HEK293T (cell line): ENCODE measurements at regions not wholly inside any gene's neighbourhood (a gene's known extent, or its start where the extent isn't known, plus 50 kb on each side); places are given as distances from the start of the nearest gene placed in this dataset.

ENCODE experiments used
- CTCF ChIA-PET: fragments of 350-600 bp; formaldehyde crosslinking; extraction: SDS; loops from one replicate; lab custom pipeline; 2021; ENCODE audit warnings: antibody characterized with exemption, inconsistent platforms; lab: Yijun Ruan, JAX
- POLR2A ChIA-PET: fragments of 350-600 bp; formaldehyde crosslinking; extraction: SDS; loops from one replicate; lab custom pipeline; 2020; ENCODE audit warnings: antibody characterized with exemption, inconsistent platforms; lab: Yijun Ruan, JAX
- DNase-seq: peaks from one replicate; pipeline ENCODE4 v3.0.0; 2012; ENCODE audit warnings: mixed read lengths; ENCODE audit errors: extremely low spot score
- ARNT ChIP-seq: fragments of 450-650 bp; IDR thresholded peaks from 2 replicates; pipeline ENCODE4 v1.6.1; 2017; ENCODE audit warnings: mild to moderate bottlenecking
- BHLHE40 ChIP-seq: fragments of 450-650 bp; IDR thresholded peaks from 2 replicates; pipeline ENCODE4 v1.6.1; 2016; ENCODE audit warnings: mild to moderate bottlenecking, moderate library complexity, borderline replicate concordance
- CTBP1 ChIP-seq: fragments of 450-650 bp; IDR thresholded peaks from 2 replicates; pipeline ENCODE4 v1.6.1; 2016; ENCODE audit warnings: borderline replicate concordance
- ELF4 ChIP-seq: fragments of 450-650 bp; IDR thresholded peaks from 2 replicates; pipeline ENCODE4 v1.6.1; 2017; ENCODE audit warnings: antibody characterized with exemption
- FOXA1 ChIP-seq: fragments of 450-650 bp; IDR thresholded peaks from 2 replicates; pipeline ENCODE4 v1.6.1; 2016; ENCODE audit warnings: mild to moderate bottlenecking
- FOXK2 ChIP-seq: fragments of 450-650 bp; IDR thresholded peaks from 2 replicates; pipeline ENCODE4 v1.6.1; 2016; ENCODE audit warnings: mild to moderate bottlenecking
- FOXM1 ChIP-seq: fragments of 450-650 bp; IDR thresholded peaks from 2 replicates; pipeline ENCODE4 v1.6.1; 2017; ENCODE audit warnings: mild to moderate bottlenecking, borderline replicate concordance
- HDGF ChIP-seq: fragments of 450-650 bp; IDR thresholded peaks from 2 replicates; pipeline ENCODE4 v1.6.1; 2017; ENCODE audit warnings: antibody characterized with exemption, borderline replicate concordance
- L3MBTL2 ChIP-seq: fragments of 450-650 bp; conservative IDR thresholded peaks from 2 replicates; pipeline ENCODE4 v1.6.1; 2016; ENCODE audit warnings: mild to moderate bottlenecking
- LEF1 ChIP-seq: fragments of 450-650 bp; IDR thresholded peaks from 2 replicates; pipeline ENCODE4 v1.6.1; 2017; ENCODE audit warnings: mild to moderate bottlenecking, borderline replicate concordance
- NFRKB ChIP-seq: fragments of 450-650 bp; IDR thresholded peaks from 2 replicates; pipeline ENCODE4 v1.6.1; 2016; ENCODE audit warnings: mild to moderate bottlenecking, moderate library complexity
- PKNOX1 ChIP-seq: fragments of 450-650 bp; IDR thresholded peaks from 2 replicates; pipeline ENCODE4 v1.6.1; 2016
- SP1 ChIP-seq: fragments of 450-650 bp; IDR thresholded peaks from 2 replicates; pipeline ENCODE4 v1.6.1; 2017
- SUZ12 ChIP-seq: fragments of 450-650 bp; IDR thresholded peaks from 2 replicates; pipeline ENCODE4 v1.6.1; 2016; ENCODE audit warnings: mild to moderate bottlenecking
- TARDBP ChIP-seq: fragments of 450-650 bp; IDR thresholded peaks from 2 replicates; pipeline ENCODE4 v1.6.1; 2016
- ZNF384 ChIP-seq: fragments of 450-650 bp; IDR thresholded peaks from 2 replicates; pipeline ENCODE4 v1.6.1; 2016

GRCh38 chr6:14929291-14929690 lies 316.6 kb upstream of the JARID2 start:
- DNase-seq = no peak
- ChIA-PET POLR2A (no interaction called here), CTCF (no interaction called here)

GRCh38 chr6:14930366-14930989 lies 315.4 kb upstream of the JARID2 start:
- TF ChIP-seq FOXA1 (no peak), FOXK2 (no peak), SP1 (no peak), TARDBP (no peak), BHLHE40 (no peak), LEF1 (no peak), HDGF (no peak), ZNF384 (no peak), PKNOX1 (no peak), CTBP1 (no peak)
- DNase-seq = no peak
- ChIA-PET CTCF (no interaction called here), POLR2A (no interaction called here)

More at GRCh38 chr6:14929291-14929690, 316.6 kb upstream of the JARID2 start:
- TF ChIP-seq BHLHE40 (no peak), NFRKB (no peak), ARNT (no peak)

- DNase-seq = no peak
- CTCF ChIA-PET = no interaction called here
- POLR2A ChIA-PET = no interaction called here
- no peak for TF ChIP-seq ELF4
- no peak for TF ChIP-seq ZNF384
- no peak for TF ChIP-seq FOXM1
- TF ChIP-seq BHLHE40 = no peak
- no peak for TF ChIP-seq FOXK2
- TF ChIP-seq TARDBP = no peak
- no peak for TF ChIP-seq FOXA1
- no peak for TF ChIP-seq LEF1
- no peak for TF ChIP-seq NFRKB
- TF ChIP-seq PKNOX1 = no peak
- TF ChIP-seq CTBP1 = no peak
Observed at GRCh38 chr6:14932485-14933182, 313.2 kb upstream of the JARID2 start.

GRCh38 chr6:14933183-14933544 lies 312.7 kb upstream of the JARID2 start:
- no peak for TF ChIP-seq NFRKB
- POLR2A ChIA-PET = no interaction called here
- CTCF ChIA-PET = no interaction called here
- DNase-seq = no peak

GRCh38 chr6:14934013-14934412 lies 311.9 kb upstream of the JARID2 start:
- no peak for TF ChIP-seq ARNT
- no peak for TF ChIP-seq BHLHE40
- no peak for TF ChIP-seq SP1
- no peak for TF ChIP-seq NFRKB
- TF ChIP-seq FOXM1 = no peak
- TF ChIP-seq TARDBP = no peak
- TF ChIP-seq CTBP1 = no peak
- TF ChIP-seq FOXA1 = no peak
- no peak for TF ChIP-seq SUZ12
- no peak for TF ChIP-seq ZNF384
- no peak for TF ChIP-seq LEF1
- TF ChIP-seq ELF4 = no peak
- TF ChIP-seq L3MBTL2 = no peak
- no peak for TF ChIP-seq HDGF
- no peak for TF ChIP-seq FOXK2
- no peak for TF ChIP-seq PKNOX1
- POLR2A ChIA-PET = no interaction called here
- DNase-seq = no peak
- CTCF ChIA-PET = no interaction called here

GRCh38 chr6:14934844-14935243 lies 311.0 kb upstream of the JARID2 start:
- ChIA-PET CTCF (no interaction called here), POLR2A (no interaction called here)
- TF ChIP-seq FOXK2 (no peak), PKNOX1 (no peak), CTBP1 (no peak), TARDBP (no peak), SP1 (no peak), LEF1 (no peak)
- DNase-seq = no peak
